ENCODE measurements at regions not wholly inside any gene's neighbourhood (a gene's known extent, or its start where the extent isn't known, plus 50 kb on each side); places are given as distances from the start of the nearest gene placed in this dataset.
"Not testable (repeated sequence)": the region's sequence is repeated elsewhere in the genome, so short reads cannot be mapped to it uniquely, and the experiment has no call there.

DNA sequence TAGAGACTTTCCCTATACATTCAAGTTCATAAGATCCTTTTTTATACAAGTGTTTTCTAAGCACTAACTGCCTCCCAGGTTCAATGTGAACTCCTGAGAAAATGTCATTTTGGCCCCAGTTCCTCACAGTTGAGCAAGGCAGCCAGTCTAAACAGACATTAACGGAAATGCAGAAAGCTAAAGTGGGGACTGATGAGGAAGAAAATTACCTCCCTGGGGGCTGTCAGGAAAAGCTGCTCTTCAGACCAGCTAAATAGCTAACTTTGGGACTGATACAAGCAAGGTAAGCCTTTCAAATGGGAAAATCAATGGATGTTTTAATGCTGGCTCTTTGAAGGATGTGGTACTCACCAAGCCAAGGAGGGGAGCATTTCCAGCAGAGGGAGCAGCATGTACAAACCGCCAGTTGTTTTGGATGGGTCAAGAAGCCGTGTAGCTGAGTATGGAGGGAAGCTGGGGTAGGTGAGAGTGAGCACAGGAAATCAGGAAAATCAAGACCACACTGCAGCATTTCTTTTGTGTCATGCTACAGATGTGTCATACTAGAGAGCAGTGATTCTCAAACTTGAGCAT lies 180.8 kb upstream of the CHD6 start:
- no peak for DNase-seq (ENCODE audit: low read depth in 2 of 2, low spot score in 1 of 2)

- no peak for DNase-seq (ENCODE audit: low read depth in 2 of 2, low spot score in 1 of 2)
These were observed 168.0 kb upstream of the CHD6 start for GRCh38 chr20:41786158-41786557.

DNA sequence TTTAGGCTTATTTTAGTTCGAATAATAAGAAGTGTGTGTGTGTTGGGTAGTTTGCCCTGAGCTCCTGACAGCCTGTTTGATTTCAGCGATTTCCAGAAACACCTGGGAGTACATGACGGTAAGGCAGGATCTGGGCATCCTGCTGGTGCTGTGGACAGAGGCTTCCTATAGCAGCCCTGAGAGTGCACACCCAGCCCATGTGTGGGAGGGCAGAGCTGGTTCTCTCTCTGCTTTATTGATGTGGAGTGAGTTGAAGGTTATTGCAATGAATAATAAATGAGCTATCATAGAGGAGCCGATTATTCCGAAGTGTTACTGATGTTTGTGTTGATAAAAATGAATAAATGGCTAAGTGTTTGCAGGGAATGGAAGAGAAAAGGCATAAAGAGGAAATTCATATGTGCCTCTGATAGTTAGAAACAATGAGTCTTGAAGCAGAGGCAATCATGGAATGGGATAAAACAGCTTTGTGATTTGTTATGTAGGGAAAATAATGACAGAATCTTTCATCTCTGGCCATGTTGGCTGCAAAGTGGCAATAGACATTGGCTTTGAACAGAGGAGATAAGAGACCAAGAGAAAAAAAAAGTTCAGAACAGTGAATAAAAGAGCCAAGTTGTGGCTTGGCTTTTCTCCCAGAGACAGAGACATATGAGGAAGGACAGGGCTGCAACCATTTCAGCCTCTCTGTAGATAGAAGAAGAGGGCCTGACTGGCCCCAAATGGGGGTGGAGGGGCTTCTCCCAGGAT lies 166.2 kb upstream of the CHD6 start:
- no peak for DNase-seq (ENCODE audit: low read depth in 2 of 2, low spot score in 1 of 2)

DNA sequence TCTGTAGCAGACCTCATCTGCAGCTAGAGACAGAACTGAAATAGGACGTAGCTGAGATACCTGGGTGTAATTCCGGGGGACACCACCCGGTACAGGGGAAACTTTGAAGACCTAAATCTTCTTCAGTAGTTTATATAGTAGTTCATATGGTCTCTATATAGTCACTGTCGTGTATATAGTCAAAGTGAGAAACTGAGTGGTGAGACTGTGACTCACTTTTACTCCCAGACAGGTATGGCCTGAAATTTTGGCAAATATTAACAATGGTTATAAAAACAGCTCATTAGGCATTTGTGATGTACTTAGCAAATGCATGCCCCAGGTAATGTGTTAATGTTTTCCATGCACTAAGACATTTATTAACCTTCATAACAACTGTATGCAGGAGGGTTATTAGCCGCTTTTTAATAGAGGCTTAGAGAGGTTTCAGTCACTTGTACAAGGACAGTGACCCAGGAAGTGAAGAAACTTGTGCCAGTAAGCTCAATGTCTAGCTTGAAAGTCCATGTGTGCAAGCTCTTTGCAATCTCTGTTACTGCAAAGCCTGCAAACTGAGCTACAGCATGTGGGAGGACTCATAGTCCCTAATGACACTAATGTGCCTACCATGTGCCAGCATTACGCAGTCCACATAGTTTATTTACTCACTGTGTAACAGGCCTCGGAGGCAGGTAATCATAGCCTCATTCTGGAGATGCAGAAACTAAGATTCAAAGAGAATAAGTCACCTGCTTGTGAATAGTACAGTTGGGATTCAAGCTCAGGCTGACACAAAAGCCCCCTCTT lies 165.4 kb upstream of the CHD6 start:
- no peak for DNase-seq (ENCODE audit: low read depth in 2 of 2, low spot score in 1 of 2)

DNA sequence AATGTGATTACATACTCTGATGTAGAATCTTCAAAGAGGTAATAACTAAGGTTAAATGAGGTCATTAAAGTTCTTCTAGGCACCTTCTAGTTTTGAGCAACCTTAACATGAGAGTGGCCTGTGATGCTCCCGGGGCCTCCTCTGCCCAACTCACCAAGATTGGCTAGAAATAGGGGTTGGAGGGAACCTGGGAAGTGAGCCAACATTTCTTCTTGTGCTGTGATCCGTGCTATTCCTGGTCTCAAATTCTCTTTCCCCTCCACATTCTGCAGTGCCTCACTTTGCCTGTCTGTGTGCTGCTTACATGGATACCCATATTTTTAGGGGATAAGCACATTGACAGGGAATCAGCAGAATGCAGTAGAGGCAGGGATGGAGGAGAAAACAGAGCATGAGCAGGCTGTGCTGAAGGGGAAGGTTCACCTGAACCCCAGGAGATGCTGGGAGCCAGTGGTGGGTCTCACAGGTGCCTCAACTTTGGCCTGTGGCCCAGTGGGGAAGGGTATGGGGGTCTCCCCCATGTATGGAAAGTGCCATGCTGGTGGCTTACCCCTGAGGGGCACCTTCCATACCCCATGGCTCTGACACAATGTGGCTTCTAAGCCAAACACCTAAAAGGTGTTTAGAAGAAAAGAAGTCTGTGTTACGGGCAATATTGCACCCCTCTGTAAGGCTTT lies 164.7 kb upstream of the CHD6 start:
- no peak for DNase-seq (ENCODE audit: low read depth in 2 of 2, low spot score in 1 of 2)

DNA sequence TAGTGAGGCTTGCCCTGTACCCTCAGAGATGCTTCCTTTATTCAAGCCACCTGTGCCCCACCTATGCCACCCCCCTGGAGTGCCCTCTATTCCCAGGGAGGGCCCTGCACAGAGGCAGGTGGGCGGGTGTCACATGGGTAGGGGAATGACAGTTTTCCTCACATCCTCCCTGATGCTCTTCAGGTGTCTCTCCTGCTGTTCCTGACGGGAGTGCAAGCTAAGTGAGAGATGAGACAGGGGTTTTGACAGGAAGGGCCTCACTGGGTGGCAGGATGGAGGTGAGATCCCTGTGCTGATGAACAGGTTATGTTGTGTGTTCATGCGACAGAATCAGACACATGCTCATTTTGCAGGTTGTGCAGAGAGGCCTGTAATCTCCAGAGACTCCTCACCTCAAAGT lies 164.1 kb upstream of the CHD6 start:
- DNase-seq (ENCODE audit: low read depth in 2 of 2, low spot score in 1 of 2): no peak

- DNase-seq (ENCODE audit: low read depth in 2 of 2, low spot score in 1 of 2): no peak
These were observed 158.2 kb upstream of the CHD6 start for GRCh38 chr20:41776421-41776820.

DNA sequence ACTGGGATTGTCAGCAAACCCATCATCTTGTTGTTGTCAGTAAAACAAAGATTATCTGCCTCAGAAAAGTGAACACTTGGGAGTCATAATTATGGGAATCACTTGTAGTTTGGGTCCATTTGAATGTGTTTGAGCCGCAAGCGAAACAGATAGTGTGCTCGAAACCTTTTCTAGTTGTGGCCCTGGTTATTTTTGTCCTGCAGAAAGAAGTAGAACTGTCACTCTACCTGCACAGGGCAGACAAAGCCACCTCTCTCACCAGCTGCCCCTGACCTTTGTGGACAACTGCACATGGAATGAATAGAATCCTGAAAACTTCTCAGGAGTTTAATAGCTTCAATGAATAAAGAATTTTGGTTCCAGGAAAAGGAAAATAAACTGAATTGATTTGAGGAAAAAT lies 156.1 kb upstream of the CHD6 start:
- DNase-seq (ENCODE audit: low read depth in 2 of 2, low spot score in 1 of 2): no peak

DNA sequence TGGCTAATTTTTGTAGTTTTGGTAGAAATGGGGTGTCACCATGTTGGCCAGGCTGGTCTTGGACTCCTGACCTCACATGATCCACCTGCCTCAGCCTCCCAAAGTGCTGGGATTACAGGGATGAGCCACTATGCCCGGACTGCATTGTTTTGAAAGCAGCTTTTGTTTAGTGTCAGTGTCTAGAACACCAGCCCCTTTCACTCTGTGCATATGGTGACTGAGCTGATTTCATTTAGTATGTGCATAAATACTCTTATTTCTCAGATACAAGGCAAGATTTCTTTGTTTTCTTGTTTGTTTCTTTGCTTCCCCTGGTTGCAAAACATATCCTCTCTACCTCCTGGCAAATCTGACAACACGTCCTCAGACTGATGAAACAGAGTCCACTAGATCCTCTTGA lies 152.8 kb upstream of the CHD6 start:
- no peak for DNase-seq (ENCODE audit: low read depth in 2 of 2, low spot score in 1 of 2)

DNA sequence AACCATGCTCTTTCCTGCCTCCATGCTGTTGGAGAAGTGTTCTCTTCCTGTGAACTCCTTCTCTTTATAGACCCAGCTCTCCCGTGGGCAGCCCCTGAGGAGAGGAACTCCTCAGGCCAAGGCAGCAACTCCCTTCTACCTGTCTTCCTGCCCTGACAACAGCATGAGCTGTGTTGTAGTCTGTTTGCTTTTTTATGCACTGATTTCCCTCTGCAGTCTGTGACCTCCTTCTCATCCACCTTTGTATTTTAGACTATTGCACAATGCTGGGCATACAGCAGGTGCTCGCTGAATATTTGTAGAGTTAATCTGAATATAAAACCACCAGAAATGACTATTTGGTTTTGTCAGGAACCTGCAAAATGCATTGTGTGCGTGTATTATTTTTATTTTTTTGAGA lies 152.2 kb upstream of the CHD6 start:
- no peak for DNase-seq (ENCODE audit: low read depth in 2 of 2, low spot score in 1 of 2)

DNA sequence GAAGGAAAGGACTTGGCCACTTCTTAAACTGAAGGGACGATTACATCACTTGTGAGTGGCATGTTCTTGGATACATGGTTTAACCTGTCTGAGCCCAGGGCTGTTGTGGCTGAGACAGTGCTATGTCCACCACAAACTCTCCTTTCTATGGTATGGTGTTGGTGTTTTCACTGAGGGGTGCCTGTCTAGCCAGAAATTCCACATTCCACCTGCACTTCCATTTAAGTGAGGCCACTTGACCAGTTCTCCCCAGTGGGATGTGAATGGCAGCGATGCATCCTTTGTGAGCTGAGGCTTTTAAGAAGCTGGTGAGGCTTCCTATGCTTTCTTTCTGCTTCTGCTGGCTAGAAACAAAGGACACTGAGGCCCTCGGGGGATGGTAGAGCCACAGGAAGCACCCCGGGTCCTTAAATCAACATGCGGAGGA lies 151.4 kb upstream of the CHD6 start:
- DNase-seq (ENCODE audit: low read depth in 2 of 2, low spot score in 1 of 2): no peak

DNA sequence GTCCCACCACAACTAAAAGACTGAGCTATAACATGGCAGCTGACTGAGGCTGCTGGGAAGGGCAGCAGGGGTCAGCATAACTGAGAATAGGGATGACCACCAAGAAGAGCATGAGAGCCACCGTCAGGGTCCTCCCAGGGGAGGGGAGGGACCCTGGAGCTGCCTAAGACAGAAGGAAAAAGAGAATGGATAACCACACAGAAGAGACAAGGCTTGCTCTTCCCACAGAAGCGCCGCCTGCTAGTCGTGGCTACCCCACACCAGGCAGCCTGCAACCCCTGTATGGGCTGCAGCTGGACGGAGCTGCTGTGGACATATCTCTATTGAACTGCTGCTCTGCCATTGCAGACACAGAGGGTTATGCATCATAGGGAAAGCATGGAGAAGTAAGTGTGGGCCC lies 132.0 kb upstream of the CHD6 start:
- no peak for DNase-seq (ENCODE audit: low read depth in 2 of 2, low spot score in 1 of 2)

DNA sequence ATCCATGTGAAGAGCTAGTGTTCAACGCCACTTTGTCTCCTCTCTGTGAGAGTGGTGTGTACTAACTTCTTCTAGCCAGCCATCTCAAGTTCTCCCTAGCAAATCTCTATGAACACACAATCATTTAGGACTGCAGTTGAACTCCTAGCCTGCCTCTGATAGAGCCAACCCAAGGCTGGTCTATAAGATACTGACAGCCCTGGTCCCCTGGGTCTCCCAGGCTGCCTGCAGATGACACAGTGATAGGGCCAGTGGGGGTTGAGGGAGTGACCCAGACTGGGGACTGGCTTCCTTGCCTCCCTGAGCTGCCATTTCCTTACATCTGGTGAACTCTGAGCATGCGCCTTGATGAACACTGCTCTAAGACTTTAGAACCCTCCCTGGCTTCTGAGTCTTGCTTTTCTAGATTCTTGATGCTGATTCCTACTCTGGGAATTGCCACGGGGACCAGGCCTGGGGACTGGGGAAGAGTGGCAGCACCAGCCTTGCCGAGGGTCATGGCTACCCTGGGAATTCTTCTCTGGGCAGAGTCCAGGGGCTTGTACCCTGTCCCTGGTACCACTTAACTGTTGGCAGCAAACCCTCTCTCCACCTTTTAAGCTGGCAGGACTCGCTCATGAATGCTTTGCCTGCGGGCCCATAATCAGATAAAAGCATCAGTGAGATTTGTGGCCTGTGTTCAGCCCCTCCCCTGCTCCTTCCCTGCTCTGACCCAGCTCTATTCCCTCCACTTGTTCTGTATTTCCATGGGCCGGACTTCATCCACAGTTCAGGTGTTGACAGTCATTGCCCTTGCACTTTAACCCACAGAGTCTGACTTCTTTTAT lies 130.8 kb upstream of the CHD6 start:
- no peak for DNase-seq (ENCODE audit: low read depth in 2 of 2, low spot score in 1 of 2)

DNA sequence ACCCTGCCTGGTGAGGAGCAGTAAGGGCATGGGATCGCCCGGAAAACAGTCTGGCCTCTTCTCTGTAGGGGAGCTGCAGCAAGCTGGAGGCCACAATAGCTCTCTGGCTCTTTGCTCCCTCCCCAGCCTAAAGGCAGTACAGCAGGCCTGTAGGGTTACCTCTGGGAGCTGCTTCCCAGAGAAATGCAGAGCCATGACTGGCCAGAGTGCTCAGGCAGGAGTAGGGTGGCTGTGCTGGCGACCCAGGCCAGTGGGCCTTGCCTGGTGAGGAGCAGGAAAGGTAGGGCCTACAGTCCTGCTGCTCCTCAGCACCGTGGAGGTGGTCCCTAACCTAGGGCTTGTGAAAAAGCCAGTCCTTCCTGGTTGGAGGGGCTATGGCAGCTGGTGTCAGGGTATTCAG lies 129.9 kb upstream of the CHD6 start:
- no peak for DNase-seq (ENCODE audit: low read depth in 2 of 2, low spot score in 1 of 2)

GRCh38 chr20:41747226-41747625 lies 129.0 kb upstream of the CHD6 start:
- no peak for DNase-seq (ENCODE audit: low read depth in 2 of 2, low spot score in 1 of 2)

DNA sequence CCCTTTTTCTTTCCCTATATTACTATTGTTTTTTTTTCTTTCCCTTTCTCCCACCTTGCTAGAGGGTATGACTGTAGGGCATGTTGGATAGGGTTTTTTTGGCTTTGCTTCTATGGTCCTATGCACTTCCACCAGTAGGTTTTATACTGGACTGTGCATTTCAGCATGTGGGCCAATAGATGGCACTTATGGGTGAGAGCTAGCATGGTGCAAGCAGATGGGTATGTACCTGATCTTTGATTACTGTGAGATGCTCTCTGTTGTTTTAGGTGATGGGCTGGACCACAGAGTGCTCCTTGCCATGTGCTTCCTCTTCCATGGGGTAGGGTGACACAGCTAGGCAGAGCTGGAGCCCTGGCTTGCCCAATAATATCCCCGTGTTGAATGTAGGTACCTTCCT lies 128.5 kb upstream of the CHD6 start:
- no peak for DNase-seq (ENCODE audit: low read depth in 2 of 2, low spot score in 1 of 2)

GRCh38 chr20:41738604-41739206 lies 120.5 kb upstream of the CHD6 start:
- DNase-seq (ENCODE audit: low read depth in 2 of 2, low spot score in 1 of 2): no peak

DNA sequence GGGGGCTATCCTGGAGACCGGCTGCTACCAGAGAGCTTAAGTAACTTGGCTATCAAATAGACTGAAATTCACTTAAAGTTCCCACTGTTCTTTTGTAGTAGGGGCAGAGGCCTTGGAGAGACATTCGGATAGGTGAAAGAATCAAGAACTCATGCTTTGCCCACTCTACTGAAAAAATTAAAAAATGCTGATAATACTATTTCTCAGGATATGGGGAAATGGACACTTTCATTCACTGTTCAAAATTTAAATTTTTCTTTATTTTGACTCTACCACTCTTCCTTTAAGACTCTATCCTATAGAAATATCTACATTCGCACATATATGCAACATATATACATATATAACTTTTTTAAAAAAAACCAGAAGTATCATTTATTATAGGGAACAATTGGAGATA lies 117.8 kb upstream of the CHD6 start:
- DNase-seq (ENCODE audit: low read depth in 2 of 2, low spot score in 1 of 2): no peak

DNA sequence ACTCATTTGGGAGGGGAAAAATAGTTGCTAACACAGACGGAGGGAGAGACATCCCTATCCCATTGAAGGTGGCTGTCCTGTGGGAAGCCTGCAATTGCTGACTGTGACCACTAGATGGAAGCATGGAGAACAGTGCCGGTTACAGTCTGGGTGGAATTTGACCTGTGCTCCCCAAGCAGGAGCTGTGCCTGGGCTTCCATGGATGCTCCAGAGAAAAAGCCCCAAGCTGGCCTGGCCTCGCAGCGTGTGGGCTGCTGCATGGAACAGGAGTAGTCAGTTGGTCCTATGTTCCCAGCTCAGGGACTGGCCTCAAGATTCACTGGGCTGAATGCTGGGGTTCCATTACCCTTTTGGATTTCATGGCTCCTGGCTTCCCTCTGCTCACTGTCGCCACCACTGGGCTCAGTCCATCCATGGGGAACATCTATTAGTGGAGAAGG lies 116.3 kb upstream of the CHD6 start:
- no peak for DNase-seq (ENCODE audit: low read depth in 2 of 2, low spot score in 1 of 2)

DNA sequence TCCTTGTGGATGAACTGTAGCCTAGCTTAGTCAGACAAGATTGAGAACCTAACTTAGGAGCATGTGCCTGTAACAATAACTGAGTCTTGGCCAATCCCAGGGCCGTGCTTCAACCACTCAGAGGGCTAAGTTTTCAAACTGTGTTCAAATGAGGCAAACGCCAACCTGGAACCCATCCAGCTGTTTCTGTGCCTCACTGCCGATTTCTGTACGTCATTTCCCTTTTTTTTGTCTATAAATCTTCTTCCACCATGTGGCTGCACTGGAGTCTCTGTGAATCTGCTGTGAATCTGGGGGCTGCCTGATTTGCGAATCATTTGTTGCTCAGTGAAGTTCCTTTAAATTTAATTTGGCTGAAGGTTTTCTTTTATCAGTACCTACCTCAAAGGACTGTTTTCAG lies 115.0 kb upstream of the CHD6 start:
- no peak for DNase-seq (ENCODE audit: low read depth in 2 of 2, low spot score in 1 of 2)

DNA sequence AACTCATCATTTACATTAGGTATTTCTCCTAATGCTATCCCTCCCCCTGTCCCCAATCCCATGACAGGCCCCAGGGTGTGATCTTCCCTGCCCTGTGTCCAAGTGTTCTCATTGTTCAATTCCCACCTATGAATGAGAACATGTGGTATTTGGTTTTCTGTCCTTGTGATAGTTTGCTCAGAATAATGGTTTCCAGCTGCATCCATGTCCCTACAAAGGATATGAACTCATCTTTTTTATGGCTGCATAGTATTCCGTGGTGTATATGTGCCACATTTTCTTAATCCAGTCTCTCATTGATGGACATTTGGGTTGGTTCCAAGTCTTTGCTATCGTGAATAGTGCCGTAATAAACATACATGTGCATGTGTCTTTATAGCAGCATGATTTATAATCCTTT lies 113.0 kb upstream of the CHD6 start:
- DNase-seq (ENCODE audit: low read depth in 2 of 2, low spot score in 1 of 2): not testable (repeated sequence)

Measured in stimulated activated CD8-positive, alpha-beta memory T cell treated with anti-CD3 and anti-CD28 coated beads, Interleukin-4, amount 100 ng/mL, for 4 hours (primary cell).